ENCODE measurements at regions not wholly inside any gene's neighbourhood (a gene's known extent, or its start where the extent isn't known, plus 50 kb on each side); places are given as distances from the start of the nearest gene placed in this dataset.

DNA sequence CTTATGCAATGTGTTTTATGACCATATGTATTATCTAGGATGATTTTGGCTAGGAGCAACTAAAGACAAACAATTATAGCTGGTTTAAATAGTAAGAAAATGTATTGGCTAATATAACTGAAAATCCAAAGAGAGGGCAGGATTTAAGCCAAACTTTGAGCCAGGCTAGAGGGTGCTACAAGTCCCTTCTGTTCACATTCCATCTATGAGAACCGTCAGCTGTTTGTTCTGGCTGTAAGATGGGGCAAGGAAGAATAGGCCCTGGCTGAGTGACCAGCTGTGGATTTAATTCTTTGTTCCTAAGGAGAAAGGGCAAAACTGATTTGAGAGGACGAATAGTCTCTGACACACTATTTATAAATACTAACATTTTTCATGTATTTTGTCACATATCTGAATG, 79.2 kb upstream of the UGT8 start (continued):
- TF ChIP-seq, protein P1, sequence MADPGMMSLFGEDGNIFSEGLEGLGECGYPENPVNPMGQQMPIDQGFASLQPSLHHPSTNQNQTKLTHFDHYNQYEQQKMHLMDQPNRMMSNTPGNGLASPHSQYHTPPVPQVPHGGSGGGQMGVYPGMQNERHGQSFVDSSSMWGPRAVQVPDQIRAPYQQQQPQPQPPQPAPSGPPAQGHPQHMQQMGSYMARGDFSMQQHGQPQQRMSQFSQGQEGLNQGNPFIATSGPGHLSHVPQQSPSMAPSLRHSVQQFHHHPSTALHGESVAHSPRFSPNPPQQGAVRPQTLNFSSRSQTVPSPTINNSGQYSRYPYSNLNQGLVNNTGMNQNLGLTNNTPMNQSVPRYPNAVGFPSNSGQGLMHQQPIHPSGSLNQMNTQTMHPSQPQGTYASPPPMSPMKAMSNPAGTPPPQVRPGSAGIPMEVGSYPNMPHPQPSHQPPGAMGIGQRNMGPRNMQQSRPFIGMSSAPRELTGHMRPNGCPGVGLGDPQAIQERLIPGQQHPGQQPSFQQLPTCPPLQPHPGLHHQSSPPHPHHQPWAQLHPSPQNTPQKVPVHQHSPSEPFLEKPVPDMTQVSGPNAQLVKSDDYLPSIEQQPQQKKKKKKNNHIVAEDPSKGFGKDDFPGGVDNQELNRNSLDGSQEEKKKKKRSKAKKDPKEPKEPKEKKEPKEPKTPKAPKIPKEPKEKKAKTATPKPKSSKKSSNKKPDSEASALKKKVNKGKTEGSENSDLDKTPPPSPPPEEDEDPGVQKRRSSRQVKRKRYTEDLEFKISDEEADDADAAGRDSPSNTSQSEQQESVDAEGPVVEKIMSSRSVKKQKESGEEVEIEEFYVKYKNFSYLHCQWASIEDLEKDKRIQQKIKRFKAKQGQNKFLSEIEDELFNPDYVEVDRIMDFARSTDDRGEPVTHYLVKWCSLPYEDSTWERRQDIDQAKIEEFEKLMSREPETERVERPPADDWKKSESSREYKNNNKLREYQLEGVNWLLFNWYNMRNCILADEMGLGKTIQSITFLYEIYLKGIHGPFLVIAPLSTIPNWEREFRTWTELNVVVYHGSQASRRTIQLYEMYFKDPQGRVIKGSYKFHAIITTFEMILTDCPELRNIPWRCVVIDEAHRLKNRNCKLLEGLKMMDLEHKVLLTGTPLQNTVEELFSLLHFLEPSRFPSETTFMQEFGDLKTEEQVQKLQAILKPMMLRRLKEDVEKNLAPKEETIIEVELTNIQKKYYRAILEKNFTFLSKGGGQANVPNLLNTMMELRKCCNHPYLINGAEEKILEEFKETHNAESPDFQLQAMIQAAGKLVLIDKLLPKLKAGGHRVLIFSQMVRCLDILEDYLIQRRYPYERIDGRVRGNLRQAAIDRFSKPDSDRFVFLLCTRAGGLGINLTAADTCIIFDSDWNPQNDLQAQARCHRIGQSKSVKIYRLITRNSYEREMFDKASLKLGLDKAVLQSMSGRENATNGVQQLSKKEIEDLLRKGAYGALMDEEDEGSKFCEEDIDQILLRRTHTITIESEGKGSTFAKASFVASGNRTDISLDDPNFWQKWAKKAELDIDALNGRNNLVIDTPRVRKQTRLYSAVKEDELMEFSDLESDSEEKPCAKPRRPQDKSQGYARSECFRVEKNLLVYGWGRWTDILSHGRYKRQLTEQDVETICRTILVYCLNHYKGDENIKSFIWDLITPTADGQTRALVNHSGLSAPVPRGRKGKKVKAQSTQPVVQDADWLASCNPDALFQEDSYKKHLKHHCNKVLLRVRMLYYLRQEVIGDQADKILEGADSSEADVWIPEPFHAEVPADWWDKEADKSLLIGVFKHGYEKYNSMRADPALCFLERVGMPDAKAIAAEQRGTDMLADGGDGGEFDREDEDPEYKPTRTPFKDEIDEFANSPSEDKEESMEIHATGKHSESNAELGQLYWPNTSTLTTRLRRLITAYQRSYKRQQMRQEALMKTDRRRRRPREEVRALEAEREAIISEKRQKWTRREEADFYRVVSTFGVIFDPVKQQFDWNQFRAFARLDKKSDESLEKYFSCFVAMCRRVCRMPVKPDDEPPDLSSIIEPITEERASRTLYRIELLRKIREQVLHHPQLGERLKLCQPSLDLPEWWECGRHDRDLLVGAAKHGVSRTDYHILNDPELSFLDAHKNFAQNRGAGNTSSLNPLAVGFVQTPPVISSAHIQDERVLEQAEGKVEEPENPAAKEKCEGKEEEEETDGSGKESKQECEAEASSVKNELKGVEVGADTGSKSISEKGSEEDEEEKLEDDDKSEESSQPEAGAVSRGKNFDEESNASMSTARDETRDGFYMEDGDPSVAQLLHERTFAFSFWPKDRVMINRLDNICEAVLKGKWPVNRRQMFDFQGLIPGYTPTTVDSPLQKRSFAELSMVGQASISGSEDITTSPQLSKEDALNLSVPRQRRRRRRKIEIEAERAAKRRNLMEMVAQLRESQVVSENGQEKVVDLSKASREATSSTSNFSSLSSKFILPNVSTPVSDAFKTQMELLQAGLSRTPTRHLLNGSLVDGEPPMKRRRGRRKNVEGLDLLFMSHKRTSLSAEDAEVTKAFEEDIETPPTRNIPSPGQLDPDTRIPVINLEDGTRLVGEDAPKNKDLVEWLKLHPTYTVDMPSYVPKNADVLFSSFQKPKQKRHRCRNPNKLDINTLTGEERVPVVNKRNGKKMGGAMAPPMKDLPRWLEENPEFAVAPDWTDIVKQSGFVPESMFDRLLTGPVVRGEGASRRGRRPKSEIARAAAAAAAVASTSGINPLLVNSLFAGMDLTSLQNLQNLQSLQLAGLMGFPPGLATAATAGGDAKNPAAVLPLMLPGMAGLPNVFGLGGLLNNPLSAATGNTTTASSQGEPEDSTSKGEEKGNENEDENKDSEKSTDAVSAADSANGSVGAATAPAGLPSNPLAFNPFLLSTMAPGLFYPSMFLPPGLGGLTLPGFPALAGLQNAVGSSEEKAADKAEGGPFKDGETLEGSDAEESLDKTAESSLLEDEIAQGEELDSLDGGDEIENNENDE (IDR thresholded peaks at IDR 0.05; ENCODE audit: insufficient replicate concordance, low read length): no peak
- TF ChIP-seq BRCA1 (IDR thresholded peaks at IDR 0.05; ENCODE audit: low read depth, low read length) (no peak), SIX5 (IDR thresholded peaks at IDR 0.05; ENCODE audit: low read depth, low read length) (no peak), RFX5 (IDR thresholded peaks at IDR 0.05; ENCODE audit: borderline replicate concordance, low read depth, low read length) (no peak), SAP30 (IDR thresholded peaks at IDR 0.05; ENCODE audit: insufficient read depth, insufficient replicate concordance, low read length) (no peak), TCF12 (IDR thresholded peaks at IDR 0.05; ENCODE audit: low read depth, low read length) (no peak), EZH2 (IDR thresholded peaks at IDR 0.05; ENCODE audit: low read depth, low read length, severe bottlenecking) (no peak), BCL11A (IDR thresholded peaks at IDR 0.05; ENCODE audit: low read depth in 2 of 2, low read length in 2 of 2) (no peak), RXRA (IDR thresholded peaks at IDR 0.05; ENCODE audit: insufficient read depth, low read depth, low read length) (no peak), SRF (IDR thresholded peaks at IDR 0.05; ENCODE audit: low read depth, low read length) (no peak), ASH2L (IDR thresholded peaks at IDR 0.05; ENCODE audit: low read length) (no peak), SIN3A (conservative IDR thresholded peaks at IDR 0.05 in 1 of 2, IDR thresholded peaks at IDR 0.05 in 1 of 2; ENCODE audit: low read depth in 1 of 2, low read length in 2 of 2) (no peak)

Measured in H1 (cell line).